GM12878 (cell line): ENCODE measurements at regions not wholly inside any gene's neighbourhood (a gene's known extent, or its start where the extent isn't known, plus 50 kb on each side); places are given as distances from the start of the nearest gene placed in this dataset.
"Not testable (repeated sequence)": the region's sequence is repeated elsewhere in the genome, so short reads cannot be mapped to it uniquely, and the experiment has no call there.

ENCODE experiments used
- ATAC-seq: fragments of 200-7000 bp; cut with Tn5 transposase; 3 replicates; pipeline ENCODE4 v1.9.1; 2020; ENCODE audit warnings: mild to moderate bottlenecking, moderate library complexity
- BruUV-seq: library from RNA; stranded (reverse); fragments of 400-500 nt; replicated peaks from 2 replicates; lab custom pipeline; 2021; lab: Mats Ljungman, UMichigan
- CTCF ChIA-PET: fragments of 300-600 bp; sonication (Branson Sonifier 250); formaldehyde crosslinking; extraction: SDS; loops from one replicate; lab custom pipeline; 2021; ENCODE audit warnings: inconsistent platforms; lab: Yijun Ruan, JAX
- POLR2A ChIA-PET: fragments of 350-600 bp; formaldehyde crosslinking; extraction: SDS; loops from one replicate; lab custom pipeline; 2021; ENCODE audit warnings: inconsistent platforms; lab: Charles Lee
- RAD21 ChIA-PET: fragments of 300-600 bp; sonication (Branson Sonifier 250); formaldehyde crosslinking; loops from one replicate; lab custom pipeline; 2023; ENCODE audit warnings: antibody characterized with exemption; ENCODE audit not compliant: unreplicated experiment; lab: Charles Lee
- SMC1A ChIA-PET: fragments of 300-600 bp; sonication (Branson Sonifier 250); formaldehyde crosslinking; loops from one replicate; lab custom pipeline; 2023; ENCODE audit not compliant: unreplicated experiment, uncharacterized antibody; lab: Charles Lee
- DNase-seq: peaks from one replicate; pipeline ENCODE4 v3.0.0-alpha.2; 2011; ENCODE audit warnings: low read depth, low spot score
- FAIRE-seq: peaks from 3 replicates; lab custom pipeline; 2011; peaks lifted over from hg19 to GRCh38; lab: Jason Lieb, UNC
- H2AFZ ChIP-seq: 2 replicates; pipeline ENCODE4 v1.6.0; 2011; ENCODE audit warnings: low read depth, low read length, control low read depth; ENCODE audit not compliant: control insufficient read depth
- H3K27ac ChIP-seq: 2 replicates; pipeline ENCODE4 v1.5.1; 2011; ENCODE audit warnings: control low read depth; ENCODE audit not compliant: control insufficient read depth, insufficient read depth
- H3K27me3 ChIP-seq, 2 experiments: replicated peaks in 1 of 2; 2 replicates each; pipeline versions ENCODE4 v1.6.0 to v1.6.1; 2011; ENCODE audit warnings: low read length in 1 of 2; ENCODE audit not compliant: control insufficient read depth in 2 of 2, insufficient read depth in 2 of 2
- H3K36me3 ChIP-seq, 2 experiments: 2 replicates each; pipeline ENCODE4 v1.5.1; 2011; ENCODE audit warnings: low read length in 1 of 2; ENCODE audit not compliant: control insufficient read depth in 2 of 2, insufficient read depth in 2 of 2
- H3K4me1 ChIP-seq: 2 replicates; pipeline ENCODE4 v1.6.1; 2011; ENCODE audit warnings: mild to moderate bottlenecking, low read length, moderate library complexity, mixed read lengths; ENCODE audit not compliant: control insufficient read depth, insufficient read depth
- H3K4me2 ChIP-seq: 2 replicates; pipeline ENCODE4 v1.6.0; 2011; ENCODE audit warnings: control low read depth; ENCODE audit not compliant: control insufficient read depth, insufficient read depth
- H3K4me3 ChIP-seq: fragments of 200-600 bp; sonication (generic); 2 replicates; pipeline ENCODE4 v1.5.1; 2016
- H3K79me2 ChIP-seq: 2 replicates; pipeline ENCODE4 v1.6.0; 2011; ENCODE audit warnings: low read length; ENCODE audit not compliant: control insufficient read depth, insufficient read depth
- H3K9ac ChIP-seq: 2 replicates; pipeline ENCODE4 v1.8.0; 2011; ENCODE audit warnings: low read length, control low read depth, mixed read lengths; ENCODE audit not compliant: control insufficient read depth, insufficient read depth
- H3K9me3 ChIP-seq: replicated peaks from 3 replicates; pipeline ENCODE4 v1.5.1; 2011; ENCODE audit warnings: mild to moderate bottlenecking, low read length; ENCODE audit not compliant: control insufficient read depth, insufficient read depth
- H4K20me1 ChIP-seq: 2 replicates; pipeline ENCODE4 v1.6.0; 2011; ENCODE audit not compliant: control insufficient read depth, insufficient read depth
- ETV6 ChIP-seq, 2 experiments: fragments of 450-650 bp in 1 of 2; IDR thresholded peaks in 1 of 2; conservative IDR thresholded peaks in 1 of 2; 2 replicates each; pipeline ENCODE4 v1.6.1; 2014; ENCODE audit warnings: antibody characterized with exemption in 1 of 2, borderline replicate concordance in 1 of 2, low read depth in 1 of 2, mild to moderate bottlenecking in 1 of 2, moderate library complexity in 1 of 2
- WGBS: methylation state at CpG from one replicate; pipeline ENCODE4 v1.1.6; 2016; ENCODE audit warnings: low lambda C conversion rate; ENCODE audit not compliant: insufficient replicate concordance, insufficient coverage; ENCODE audit errors: missing lambda C conversion rate; 5-methylcytosine and 5-hydroxymethylcytosine counted together
- in situ Hi-C: fragments of 300-500 bp; cut with MboI; formaldehyde crosslinking; loops from 9 replicates; pipeline ENCODE4 v1.14.3; 2018; ENCODE audit warnings: mixed read lengths
- intact Hi-C: fragments of 100-400 bp; cut with micrococcal nuclease; formaldehyde crosslinking; loops from one replicate; pipeline ENCODE4 v1.14.2; 2022; ENCODE audit not compliant: unreplicated experiment

DNA sequence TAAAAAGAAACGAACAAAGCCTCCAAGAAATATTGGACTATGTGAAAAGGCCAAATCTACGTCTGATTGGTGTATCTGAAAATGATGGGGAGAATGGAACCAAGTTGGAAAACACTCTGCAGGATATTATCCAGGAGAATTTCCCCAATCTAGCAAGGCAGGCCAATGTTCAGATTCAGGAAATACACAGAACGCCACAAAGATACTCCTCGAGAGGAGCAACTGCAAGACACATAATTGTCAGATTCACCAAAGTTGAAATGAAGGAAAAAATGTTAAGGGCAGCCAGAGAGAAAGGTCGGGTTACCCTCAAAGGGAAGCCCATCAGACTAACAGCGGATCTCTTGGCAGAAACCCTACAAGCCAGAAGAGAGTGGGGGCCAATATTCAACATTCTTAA, 82.2 kb downstream of the SNTN start:
- in situ Hi-C loops, POLR2A ChIA-PET, intact Hi-C loops, RAD21 ChIA-PET, H4K20me1 ChIP-seq, BruUV-seq, H3K9ac ChIP-seq, H3K27me3 ChIP-seq, H3K79me2 ChIP-seq, H3K4me2 ChIP-seq, FAIRE-seq, H3K36me3 ChIP-seq, ATAC-seq, SMC1A ChIA-PET, H3K4me1 ChIP-seq, DNase-seq, H3K9me3 ChIP-seq, H2AFZ ChIP-seq, CTCF ChIA-PET, H3K4me3 ChIP-seq, H3K27ac ChIP-seq: not testable (repeated sequence)
- TF ChIP-seq ETV6 (conservative IDR thresholded peaks at IDR 0.05 in 1 of 2, IDR thresholded peaks at IDR 0.05 in 1 of 2; ENCODE audit: borderline replicate concordance in 1 of 2, low read depth in 1 of 2), result 0 out of 4 replicates have a peak, but pooled peaks of 1 of the 2 experiments have one; percentile 61
- 11% methylated on average over 4 of the region's 6 CpGs for WGBS

DNA sequence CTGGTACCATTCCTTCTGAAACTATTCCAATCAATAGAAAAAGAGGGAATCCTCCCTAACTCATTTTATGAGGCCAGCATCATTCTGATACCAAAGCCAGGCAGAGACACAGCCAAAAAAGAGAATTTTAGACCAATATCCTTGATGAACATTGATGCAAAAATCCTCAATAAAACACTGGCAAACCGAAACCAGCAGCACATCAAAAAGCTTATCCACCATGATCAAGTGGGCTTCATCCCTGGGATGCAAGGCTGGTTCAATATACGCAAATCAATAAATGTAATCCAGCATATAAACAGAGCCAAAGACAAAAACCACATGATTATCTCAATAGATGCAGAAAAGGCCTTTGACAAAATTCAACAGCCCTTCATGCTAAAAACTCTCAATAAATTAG, 82.3 kb upstream of the C3orf49 start:
- FAIRE-seq, POLR2A ChIA-PET, SMC1A ChIA-PET, H2AFZ ChIP-seq, ATAC-seq, H3K4me2 ChIP-seq, H4K20me1 ChIP-seq, H3K9ac ChIP-seq, BruUV-seq, H3K4me3 ChIP-seq, H3K79me2 ChIP-seq, CTCF ChIA-PET, RAD21 ChIA-PET, H3K9me3 ChIP-seq, in situ Hi-C loops, H3K27ac ChIP-seq, DNase-seq, H3K36me3 ChIP-seq, intact Hi-C loops, H3K4me1 ChIP-seq, H3K27me3 ChIP-seq: not testable (repeated sequence)
- 0% methylated on average over 1 of the region's 2 CpGs for WGBS
- 0 out of 4 replicates have a peak, but pooled peaks of 1 of the 2 experiments have one; percentile 74 for TF ChIP-seq ETV6 (conservative IDR thresholded peaks at IDR 0.05 in 1 of 2, IDR thresholded peaks at IDR 0.05 in 1 of 2; ENCODE audit: borderline replicate concordance in 1 of 2, low read depth in 1 of 2)

- H3K9me3 ChIP-seq, ATAC-seq, SMC1A ChIA-PET, H3K4me3 ChIP-seq, H3K9ac ChIP-seq, intact Hi-C loops, H3K4me2 ChIP-seq, H3K27me3 ChIP-seq, H2AFZ ChIP-seq, FAIRE-seq, H4K20me1 ChIP-seq, RAD21 ChIA-PET, H3K4me1 ChIP-seq, DNase-seq, in situ Hi-C loops, H3K27ac ChIP-seq, BruUV-seq, CTCF ChIA-PET, H3K79me2 ChIP-seq, H3K36me3 ChIP-seq, POLR2A ChIA-PET: not testable (repeated sequence)
- WGBS, result 42% methylated on average over 2 of the region's 3 CpGs
Measured at GRCh38 chr3:63738577-63738976, 80.5 kb upstream of the C3orf49 start.
